Small intestine (tissue), 7 donors: ENCODE measurements at regions not wholly inside any gene's neighbourhood (a gene's known extent, or its start where the extent isn't known, plus 50 kb on each side); places are given as distances from the start of the nearest gene placed in this dataset.
A peak's percentile ranks its signal among the peaks of the same experiment; 100 is the strongest.

Source experiments
- DNase-seq, 2 donors: peaks; one replicate each; pipeline versions ENCODE4 v3.0.0 to v3.0.0-alpha.2; 2013
- FAIRE-seq: peaks from 2 replicates; lab custom pipeline; 2012; peaks lifted over from hg19 to GRCh38; lab: Jason Lieb, UNC
- H3K27ac ChIP-seq, 3 donors: one replicate each; pipeline ENCODE4 v1.5.1; 2013; ENCODE audit warnings: low read length in 2 of 3, mild to moderate bottlenecking in 2 of 3, control low read depth in 1 of 3, inconsistent platforms in 1 of 3, low read depth in 1 of 3, moderate library complexity in 1 of 3
- H3K27me3 ChIP-seq, 3 donors: one replicate each; pipeline ENCODE4 v1.6.1; 2013; ENCODE audit warnings: low read length in 3 of 3, inconsistent platforms in 1 of 3; ENCODE audit not compliant: control insufficient read depth in 3 of 3, insufficient read depth in 3 of 3
- H3K36me3 ChIP-seq, 3 donors: one replicate each; pipeline ENCODE4 v1.6.1; 2013; ENCODE audit warnings: low read length in 3 of 3, inconsistent platforms in 1 of 3, low read depth in 1 of 3, mild to moderate bottlenecking in 1 of 3, moderate library complexity in 1 of 3; ENCODE audit not compliant: control insufficient read depth in 3 of 3, insufficient read depth in 2 of 3
- H3K4me1 ChIP-seq, 3 donors: one replicate each; pipeline ENCODE4 v1.6.1; 2013; ENCODE audit warnings: low read length in 2 of 3, inconsistent platforms in 1 of 3, low read depth in 1 of 3, mild to moderate bottlenecking in 1 of 3, moderate library complexity in 1 of 3; ENCODE audit not compliant: control insufficient read depth in 3 of 3, insufficient read depth in 2 of 3
- H3K4me3 ChIP-seq, 3 donors: one replicate each; pipeline ENCODE4 v1.5.1; 2013; ENCODE audit warnings: low read length in 3 of 3, control low read depth in 1 of 3, inconsistent platforms in 1 of 3, low read depth in 1 of 3, mild to moderate bottlenecking in 1 of 3, moderate library complexity in 1 of 3
- H3K9me3 ChIP-seq, 2 donors: one replicate each; pipeline ENCODE4 v1.6.1; 2013; ENCODE audit warnings: low read depth in 1 of 2, low read length in 1 of 2; ENCODE audit not compliant: control insufficient read depth in 2 of 2, insufficient read depth in 1 of 2
- WGBS, 3 donors: extraction: QIAGEN DNeasy Blood & Tissue Kit; methylation state at CpG; one replicate each; pipeline ENCODE4 v1.1.7; 2013; 5-methylcytosine and 5-hydroxymethylcytosine counted together
- donor health status: healthy with polysubstance abuse.
- donor health status: control.
- donor health status: control.
- donor health status: Bipolar disorder and iron deficiency.
- donor health status: healthy.

- whole genome bisulfite sequencing, 3 donors: 16 to 20% (median 16%) methylated on average over 63 to 65 of the region's 65 CpGs
- Histone ChIP-seq H3K36me3 (no peaks in the 10 kb centered on the region), H3K9me3 (no peaks in the 10 kb centered on the region), H3K27ac (peak overlapping the region in 2 of 3 donors; percentile 58 to 60), H3K4me1 (peaks cover 0 to 16% (median 5%) of the 10 kb centered on the region in 3 donors), H3K4me3 (peak overlapping the region in 2 of 3 donors; percentile 66 to 79), H3K27me3 (peaks cover 0 to 56% (median 17%) of the 10 kb centered on the region in 3 donors)
- FAIRE-seq (no peak), DNase-seq (peak in 1 of 2 donors; percentile 7)
Observed at GRCh38 chr4:182142176-182143085, 100.8 kb upstream of the TENM3 start.

- Histone ChIP-seq H3K4me1 (peaks cover 0 to 16% (median 5%) of the 10 kb centered on the region in 3 donors), H3K9me3 (no peaks in the 10 kb centered on the region), H3K36me3 (no peaks in the 10 kb centered on the region), H3K27ac (peak overlapping the region in 2 of 3 donors; percentile 58 to 60), H3K4me3 (peak overlapping the region; percentile 22 to 79 (median 66)), H3K27me3 (peaks cover 0 to 55% (median 17%) of the 10 kb centered on the region in 3 donors)
- 1 to 7% (median 2%) methylated on average over 35 to 36 of the region's 36 CpGs for WGBS, 3 donors
- FAIRE-seq (no peak), DNase-seq (peak; percentile 77 to 83)
Observed at GRCh38 chr4:182143086-182143821, 99.9 kb upstream of the TENM3 start.

- peak; percentile 44 to 80 for DNase-seq
- H3K27ac ChIP-seq: peak overlapping the region in 1 of 3 donors; percentile 58
- WGBS, 3 donors: 1 to 2% (median 1%) methylated on average over 52 to 79 of the region's 79 CpGs
- peak overlapping the region; percentile 15 to 79 (median 66) for H3K4me3 ChIP-seq
- peaks cover 0 to 53% (median 17%) of the 10 kb centered on the region in 3 donors for H3K27me3 ChIP-seq
- FAIRE-seq: no peak
- peaks cover 0 to 16% (median 5%) of the 10 kb centered on the region in 3 donors for H3K4me1 ChIP-seq
- H3K36me3 ChIP-seq: no peaks in the 10 kb centered on the region
- no peaks in the 10 kb centered on the region for H3K9me3 ChIP-seq
Observed at GRCh38 chr4:182143822-182144625, 99.2 kb upstream of the TENM3 start.

GRCh38 chr4:182144626-182145333 lies 98.4 kb upstream of the TENM3 start:
- Histone ChIP-seq H3K27ac (no peak overlapping the region), H3K27me3 (peaks cover 0 to 49% (median 17%) of the 10 kb centered on the region in 3 donors), H3K9me3 (no peaks in the 10 kb centered on the region), H3K4me1 (peaks cover 0 to 16% (median 5%) of the 10 kb centered on the region in 3 donors), H3K4me3 (peak overlapping the region; percentile 15 to 79 (median 66)), H3K36me3 (no peaks in the 10 kb centered on the region)
- WGBS, 3 donors: 1 to 2% (median 1%) methylated on average over 29 to 93 of the region's 93 CpGs
- DNase-seq (peak; percentile 6 to 68), FAIRE-seq (no peak)

- FAIRE-seq: no peak
- H3K27me3 ChIP-seq: peaks cover 0 to 43% (median 17%) of the 10 kb centered on the region in 3 donors
- no peaks in the 10 kb centered on the region for H3K9me3 ChIP-seq
- peak in 1 of 2 donors; percentile 47 for DNase-seq
- H3K4me1 ChIP-seq: peaks cover 0 to 16% (median 5%) of the 10 kb centered on the region in 3 donors
- 2 to 16% (median 3%) methylated on average over 12 of the region's 12 CpGs for WGBS, 3 donors
- no peak overlapping the region for H3K27ac ChIP-seq
- H3K4me3 ChIP-seq: peak overlapping the region in 2 of 3 donors; percentile 56 to 79
- H3K36me3 ChIP-seq: no peaks in the 10 kb centered on the region
Observed at GRCh38 chr4:182145334-182145905, 97.8 kb upstream of the TENM3 start.

GRCh38 chr4:182147391-182147790 lies 95.8 kb upstream of the TENM3 start:
- 45 to 74% (median 52%) methylated on average over 5 of the region's 5 CpGs for WGBS, 3 donors
- no peak overlapping the region for H3K4me3 ChIP-seq
- H3K27ac ChIP-seq: no peak overlapping the region
- peaks cover 0 to 5% (median 4%) of the 10 kb centered on the region in 3 donors for H3K4me1 ChIP-seq
- H3K27me3 ChIP-seq: peaks cover 0 to 23% (median 6%) of the 10 kb centered on the region in 3 donors
- DNase-seq (no peak), FAIRE-seq (no peak)
- no peaks in the 10 kb centered on the region for H3K36me3 ChIP-seq
- H3K9me3 ChIP-seq: no peaks in the 10 kb centered on the region

GRCh38 chr4:182150645-182151044 lies 92.6 kb upstream of the TENM3 start:
- H3K4me1 ChIP-seq: no peaks in the 10 kb centered on the region
- no peak overlapping the region for H3K27ac ChIP-seq
- H3K9me3 ChIP-seq: no peaks in the 10 kb centered on the region
- H3K4me3 ChIP-seq: no peak overlapping the region
- no peaks in the 10 kb centered on the region for H3K27me3 ChIP-seq
- 81 to 89% (median 85%) methylated on average over 3 of the region's 3 CpGs for WGBS, 3 donors
- no peaks in the 10 kb centered on the region for H3K36me3 ChIP-seq
- FAIRE-seq: no peak
- no peak for DNase-seq
